ENCODE measurements at regions not wholly inside any gene's neighbourhood (a gene's known extent, or its start where the extent isn't known, plus 50 kb on each side); places are given as distances from the start of the nearest gene placed in this dataset.
"Not testable (repeated sequence)": the region's sequence is repeated elsewhere in the genome, so short reads cannot be mapped to it uniquely, and the experiment has no call there.

- no peak for DNase-seq (ENCODE audit: low spot score)
These were observed 111.0 kb downstream of the FAM53A start for GRCh38 chr4:1572964-1573720.

GRCh38 chr4:1572521-1572920, 111.6 kb downstream of the FAM53A start:
- DNase-seq (ENCODE audit: low spot score), result peak; percentile 42

- DNase-seq (ENCODE audit: low spot score), result no peak
These were observed 112.1 kb downstream of the FAM53A start for GRCh38 chr4:1572010-1572385.

GRCh38 chr4:1571165-1572009, 112.7 kb downstream of the FAM53A start:
- no peak for DNase-seq (ENCODE audit: low spot score)

GRCh38 chr4:1570291-1571164, 113.6 kb downstream of the FAM53A start:
- DNase-seq (ENCODE audit: low spot score), result no peak

GRCh38 chr4:1569461-1570151, 114.5 kb downstream of the FAM53A start:
- DNase-seq (ENCODE audit: low spot score), result no peak

- DNase-seq (ENCODE audit: low spot score), result no peak
These were observed 115.2 kb downstream of the FAM53A start for GRCh38 chr4:1568855-1569460.

- no peak for DNase-seq (ENCODE audit: low spot score)
These were observed 116.1 kb downstream of the FAM53A start for GRCh38 chr4:1567808-1568581.

GRCh38 chr4:1567519-1567807, 116.7 kb downstream of the FAM53A start:
- DNase-seq (ENCODE audit: low spot score), result no peak

- no peak for DNase-seq (ENCODE audit: low spot score)
These were observed 117.1 kb downstream of the FAM53A start for GRCh38 chr4:1566838-1567518.

GRCh38 chr4:1566301-1566837, 117.7 kb downstream of the FAM53A start:
- not testable (repeated sequence) for DNase-seq (ENCODE audit: low spot score)

GRCh38 chr4:1565598-1566295, 118.4 kb downstream of the FAM53A start:
- no peak for DNase-seq (ENCODE audit: low spot score)

GRCh38 chr4:1564535-1565375, 119.4 kb downstream of the FAM53A start:
- DNase-seq (ENCODE audit: low spot score), result no peak

GRCh38 chr4:1563768-1564485, 120.2 kb downstream of the FAM53A start:
- DNase-seq (ENCODE audit: low spot score), result no peak

- no peak for DNase-seq (ENCODE audit: low spot score)
These were observed 120.9 kb downstream of the FAM53A start for GRCh38 chr4:1563241-1563640.

- no peak for DNase-seq (ENCODE audit: low spot score)
These were observed 121.3 kb downstream of the FAM53A start for GRCh38 chr4:1562771-1563170.

GRCh38 chr4:1562371-1562770, 121.7 kb downstream of the FAM53A start:
- DNase-seq (ENCODE audit: low spot score), result no peak

Data from NAMALWA (cell line).